ENCODE measurements at regions not wholly inside any gene's neighbourhood (a gene's known extent, or its start where the extent isn't known, plus 50 kb on each side); places are given as distances from the start of the nearest gene placed in this dataset.

GRCh38 chr13:107874456-107874855 lies 340.9 kb downstream of the LIG4 start:
- no peaks in the 10 kb centered on the region for H3K36me3 ChIP-seq (ENCODE audit: control insufficient read depth, insufficient read depth, low read length)
- no peak overlapping the region for H3K4me3 ChIP-seq
- H3K4me2 ChIP-seq (ENCODE audit: insufficient read depth, low read length), result no peak overlapping the region
- H3K9ac ChIP-seq (ENCODE audit: insufficient read depth in 1 of 2, low read depth in 2 of 2, low read length in 2 of 2), result no peak overlapping the region
- no peaks in the 10 kb centered on the region for H3K27me3 ChIP-seq (ENCODE audit: control insufficient read depth in 2 of 2, insufficient read depth in 2 of 2, low read length in 2 of 2)
- H3K9me3 ChIP-seq (replicated peaks; ENCODE audit: control insufficient read depth, insufficient read depth, low read depth, low read length), result no peaks in the 10 kb centered on the region
- no peak overlapping the region for H2AFZ ChIP-seq (ENCODE audit: low read depth, low read length)
- FAIRE-seq, result no peak
- CTCF ChIA-PET (ENCODE audit: low intra/inter-chr PET ratio), result no interaction called here
- DNase-seq (ENCODE audit: extremely low read depth in 1 of 4, low spot score in 3 of 4), result no peak
- intact Hi-C loops (cut with micrococcal nuclease) (no loop called here), in situ Hi-C loops (cut with MboI) (no loop called here)
- peaks cover 9% of the 10 kb centered on the region; the same call in 1 of the 2 replicates for H4K20me1 ChIP-seq (replicated peaks; ENCODE audit: control insufficient read depth, insufficient read depth, low read length)
- 84% methylated on average over 3 of the region's 3 CpGs for WGBS (ENCODE audit: insufficient coverage, low coverage, missing lambda C conversion rate)
- H3K79me2 ChIP-seq (ENCODE audit: control insufficient read depth, insufficient read depth, low read length), result peaks cover 43% of the 10 kb centered on the region
- ATAC-seq, result no peak
- POLR2A ChIA-PET, result interaction anchor here (1.0 to 7.3 kb wide), 4 partner anchors 10 to 34 kb away, joined by 3 to 52 read pairs (median 7); no protein-coding TSS in a partner anchor
- TF ChIP-seq NFE2L1 (tag; IDR thresholded peaks at IDR 0.05; ENCODE audit: borderline replicate concordance, low read depth) (no peak), EZH2 (IDR thresholded peaks at IDR 0.05; ENCODE audit: borderline replicate concordance, low read depth, low read length) (no peak)
- BruUV-seq (replicated peaks), result no TSS peak
- no peaks in the 10 kb centered on the region for H3K9me1 ChIP-seq (ENCODE audit: control insufficient read depth, insufficient read depth, low read length)
- no peak overlapping the region for H3K27ac ChIP-seq (ENCODE audit: extremely low read depth, low read depth, low read length)
- peaks cover 8 to 9% of the 10 kb centered on the region in 2 experiments; a peak in 4 of 5 replicates for H3K4me1 ChIP-seq (replicated peaks in 1 of 2; ENCODE audit: control insufficient read depth in 2 of 2, insufficient read depth in 2 of 2, low read length in 2 of 2)

- ATAC-seq (no peak), DNase-seq (ENCODE audit: extremely low read depth in 1 of 4, low spot score in 3 of 4) (no peak), FAIRE-seq (no peak)
- Histone ChIP-seq H2AFZ (ENCODE audit: low read depth, low read length) (no peak overlapping the region), H3K9me3 (replicated peaks; ENCODE audit: control insufficient read depth, insufficient read depth, low read depth, low read length) (no peaks in the 10 kb centered on the region), H3K36me3 (ENCODE audit: control insufficient read depth, insufficient read depth, low read length) (no peaks in the 10 kb centered on the region), H3K4me2 (ENCODE audit: insufficient read depth, low read length) (no peak overlapping the region), H3K79me2 (ENCODE audit: control insufficient read depth, insufficient read depth, low read length) (peaks cover 41% of the 10 kb centered on the region), H4K20me1 (replicated peaks; ENCODE audit: control insufficient read depth, insufficient read depth, low read length) (peaks cover 9% of the 10 kb centered on the region; the same call in 1 of the 2 replicates), H3K9me1 (ENCODE audit: control insufficient read depth, insufficient read depth, low read length) (no peaks in the 10 kb centered on the region), H3K4me3 (no peak overlapping the region), H3K9ac (ENCODE audit: insufficient read depth in 1 of 2, low read depth in 2 of 2, low read length in 2 of 2) (no peak overlapping the region), H3K4me1 (replicated peaks in 1 of 2; ENCODE audit: control insufficient read depth in 2 of 2, insufficient read depth in 2 of 2, low read length in 2 of 2) (peaks cover 8 to 9% of the 10 kb centered on the region in 2 experiments; a peak in 4 of 5 replicates), H3K27me3 (ENCODE audit: control insufficient read depth in 2 of 2, insufficient read depth in 2 of 2, low read length in 2 of 2) (no peaks in the 10 kb centered on the region), H3K27ac (ENCODE audit: extremely low read depth, low read depth, low read length) (no peak overlapping the region)
- in situ Hi-C loops (cut with MboI), result no loop called here
- TF ChIP-seq RAD51 (IDR thresholded peaks at IDR 0.05; ENCODE audit: borderline replicate concordance, low read depth) (no peak), IFI16 (CRISPR knock-in tag; IDR thresholded peaks at IDR 0.05) (no peak), ZNF609 (CRISPR knock-in tag; IDR thresholded peaks at IDR 0.05; ENCODE audit: borderline replicate concordance) (no peak), ZBTB33 (CRISPR knock-in tag; IDR thresholded peaks at IDR 0.05) (no peak), E2F1 (CRISPR knock-in tag; IDR thresholded peaks at IDR 0.05) (0 out of 2 replicates have a peak, but pooled peaks have one; percentile 48)
- ChIA-PET CTCF (ENCODE audit: low intra/inter-chr PET ratio) (interaction anchor here (0.6 kb wide), 1 partner anchor 668 kb away, joined by 3 read pairs; no protein-coding TSS in a partner anchor), POLR2A (interaction anchor here (1.0 to 7.3 kb wide), 4 partner anchors 9 to 35 kb away, joined by 3 to 52 read pairs (median 6); no protein-coding TSS in a partner anchor)
- intact Hi-C loops (cut with micrococcal nuclease), result no loop called here
- WGBS (ENCODE audit: insufficient coverage, low coverage, missing lambda C conversion rate), result 53% methylated on average over 5 of the region's 5 CpGs
- BruUV-seq (replicated peaks), result no TSS peak
Measured at GRCh38 chr13:107873926-107874325, 341.4 kb downstream of the LIG4 start.

All from K562 (cell line).